ENCODE measurements at regions not wholly inside any gene's neighbourhood (a gene's known extent, or its start where the extent isn't known, plus 50 kb on each side); places are given as distances from the start of the nearest gene placed in this dataset.

- no peaks in the 10 kb centered on the region for H3K9me1 ChIP-seq (replicated peaks; ENCODE audit: control insufficient read depth, extremely low read depth, insufficient read depth, low read length)
- no peak for DNase-seq (ENCODE audit: low read depth, low spot score)
- peaks cover 7% of the 10 kb centered on the region for H3K9me3 ChIP-seq (replicated peaks; ENCODE audit: control insufficient read depth, insufficient read depth, low read length)
- no peaks in the 10 kb centered on the region for H3K27me3 ChIP-seq (ENCODE audit: control insufficient read depth in 2 of 2, insufficient read depth in 2 of 2, low read length in 2 of 2)
- no peaks in the 10 kb centered on the region for H4K20me1 ChIP-seq (replicated peaks; ENCODE audit: control insufficient read depth, extremely low read depth, insufficient read depth, low read length)
- ChIA-PET CTCF (no interaction called here), POLR2A (no interaction called here)
- dilution Hi-C loops (cut with MboI; ENCODE audit: extremely low pct_ligation_motif_present, low sequenced_read_pairs): no loop called here
- H3K4me3 ChIP-seq (replicated peaks in 1 of 3; ENCODE audit: insufficient read depth in 1 of 3, low read depth in 1 of 3, low read length in 3 of 3): no peak overlapping the region
- H3K4me1 ChIP-seq (ENCODE audit: control insufficient read depth, extremely low read depth, insufficient read depth, low read length): no peaks in the 10 kb centered on the region
- TF ChIP-seq POLR2AphosphoS5 (IDR thresholded peaks at IDR 0.05; ENCODE audit: insufficient read depth, low read depth, low read length) (no peak), JUN (IDR thresholded peaks at IDR 0.05; ENCODE audit: borderline replicate concordance, insufficient read depth, insufficient read length, low read depth) (no peak), GATA2 (IDR thresholded peaks at IDR 0.05; ENCODE audit: insufficient read depth, insufficient read length, low read depth, low read length) (no peak), MAX (IDR thresholded peaks at IDR 0.05; ENCODE audit: insufficient read depth, insufficient read length) (no peak), CTCF (IDR thresholded peaks at IDR 0.05; ENCODE audit: extremely low read depth in 1 of 2, insufficient read depth in 1 of 2, low read depth in 1 of 2, low read length in 2 of 2) (no peak), POLR2A (IDR thresholded peaks at IDR 0.05; ENCODE audit: low read depth, low read length) (no peak), MYC (IDR thresholded peaks at IDR 0.05; ENCODE audit: low read depth, low read length) (no peak)
- no peaks in the 10 kb centered on the region for H3K79me2 ChIP-seq (ENCODE audit: control insufficient read depth, insufficient read depth, low read length)
- BruUV-seq (replicated peaks): no TSS peak
- no peak for FAIRE-seq
- no peak overlapping the region for H3K4me2 ChIP-seq (ENCODE audit: insufficient read depth, low read length)
- H3K36me3 ChIP-seq (ENCODE audit: control insufficient read depth in 2 of 2, extremely low read depth in 1 of 2, insufficient read depth in 2 of 2, low read length in 2 of 2): no peaks in the 10 kb centered on the region
- no peak overlapping the region for H3K27ac ChIP-seq (ENCODE audit: insufficient read depth, low read depth, low read length)
- intact Hi-C loops (cut with micrococcal nuclease): no loop called here
- no peak overlapping the region for H2AFZ ChIP-seq (ENCODE audit: low read depth, low read length)
- H3K9ac ChIP-seq (replicated peaks; ENCODE audit: extremely low read depth, insufficient read depth, low read length): no peak overlapping the region
Measured at GRCh38 chr10:111481261-111481826, 404.5 kb downstream of the ADRA2A start.

All from endothelial cell of umbilical vein (primary cell).